B cell (primary cell): ENCODE measurements at regions not wholly inside any gene's neighbourhood (a gene's known extent, or its start where the extent isn't known, plus 50 kb on each side); places are given as distances from the start of the nearest gene placed in this dataset.

Experiments used
- ATAC-seq: fragments of 200-7000 bp; cut with Tn5 transposase; one replicate; pipeline ENCODE4 v1.10.0; 2021; ENCODE audit warnings: low read depth, mild to moderate bottlenecking, moderate number of reproducible peaks, moderate library complexity
- CTCF ChIA-PET: fragments of 350-600 bp; sonication (Branson Sonifier 250); formaldehyde crosslinking; loops from one replicate; lab custom pipeline; 2021; ENCODE audit warnings: antibody characterized with exemption, inconsistent platforms; lab: Charles Lee
- POLR2A ChIA-PET: fragments of 350-600 bp; sonication (Branson Sonifier 250); formaldehyde crosslinking; loops from one replicate; lab custom pipeline; 2021; ENCODE audit warnings: antibody characterized with exemption; lab: Charles Lee
- DNase-seq: peaks from one replicate; pipeline ENCODE4 v3.0.0; 2013
- H2AFZ ChIP-seq: 2 replicates; pipeline ENCODE4 v1.6.1; 2012; ENCODE audit warnings: mild to moderate bottlenecking, low read depth, low read length; ENCODE audit not compliant: insufficient read depth, poor library complexity, severe bottlenecking
- H3K27ac ChIP-seq, 2 donors: 1 replicate in 1 of 2; 2 replicates in 1 of 2; pipeline ENCODE4 v1.5.1; 2012 to 2013; ENCODE audit warnings: low read length in 2 of 2, mild to moderate bottlenecking in 2 of 2, moderate library complexity in 1 of 2
- H3K27me3 ChIP-seq, 4 experiments: fragments of 200-600 bp in 1 of 4; sonication (generic) in 1 of 4; replicated peaks in 1 of 4; 1 replicate in 2 of 4; 2 replicates in 2 of 4; pipeline versions ENCODE4 v1.6.1 to v1.7.0; 2013 to 2016; ENCODE audit warnings: low read length in 3 of 4, mild to moderate bottlenecking in 2 of 4, mixed read lengths in 1 of 4, moderate library complexity in 1 of 4; ENCODE audit not compliant: insufficient read depth in 4 of 4, control insufficient read depth in 3 of 4; ENCODE audit errors: control extremely low read depth in 1 of 4
- H3K36me3 ChIP-seq, 2 experiments: replicated peaks in 1 of 2; 1 replicate in 1 of 2; 2 replicates in 1 of 2; pipeline versions ENCODE4 v1.6.1 to v1.7.1; 2013; ENCODE audit warnings: low read length in 1 of 2; ENCODE audit not compliant: insufficient read depth in 2 of 2, control insufficient read depth in 1 of 2; ENCODE audit errors: control extremely low read depth in 1 of 2, extremely low read depth in 1 of 2
- H3K4me1 ChIP-seq, 2 donors: fragments of 200-600 bp in 1 of 2; sonication (generic) in 1 of 2; 1 replicate in 1 of 2; 2 replicates in 1 of 2; pipeline versions ENCODE4 v1.5.1 to v1.6.1; 2013 to 2017; ENCODE audit warnings: low read length in 2 of 2; ENCODE audit not compliant: control insufficient read depth in 2 of 2, insufficient read depth in 2 of 2
- H3K4me2 ChIP-seq: replicated peaks from 2 replicates; pipeline ENCODE3; 2012; ENCODE audit warnings: mild to moderate bottlenecking, low read depth, low read length; ENCODE audit not compliant: poor library complexity, severe bottlenecking
- H3K4me3 ChIP-seq, 5 experiments: fragments of 200-600 bp in 1 of 5; sonication (generic) in 1 of 5; 1 replicate in 3 of 5; 2 replicates in 2 of 5; pipeline versions ENCODE4 v1.5.1 to v1.7.0; 2011 to 2016; ENCODE audit warnings: low read length in 4 of 5, mild to moderate bottlenecking in 4 of 5, low read depth in 2 of 5, control low read depth in 1 of 5, moderate library complexity in 1 of 5; ENCODE audit not compliant: insufficient read depth in 1 of 5; ENCODE audit errors: control extremely low read depth in 1 of 5, extremely low read depth in 1 of 5
- H3K79me2 ChIP-seq: fragments of 200-600 bp; sonication (generic); one replicate; pipeline ENCODE4 v1.6.0; 2016; ENCODE audit warnings: low read length; ENCODE audit not compliant: control insufficient read depth, insufficient read depth
- H3K9ac ChIP-seq: fragments of 200-600 bp; sonication (generic); 2 replicates; pipeline ENCODE4 v1.6.1; 2017; ENCODE audit warnings: mild to moderate bottlenecking, low read length, moderate library complexity
- H3K9me3 ChIP-seq, 3 donors: one replicate each; pipeline versions ENCODE4 v1.6.1 to v1.7.1; 2013; ENCODE audit warnings: low read length in 2 of 3; ENCODE audit not compliant: control insufficient read depth in 2 of 3, insufficient read depth in 1 of 3; ENCODE audit errors: control extremely low read depth in 1 of 3
- H4K20me1 ChIP-seq: 2 replicates; pipeline ENCODE4 v1.6.0; 2012; ENCODE audit warnings: mild to moderate bottlenecking, low read length; ENCODE audit not compliant: insufficient read depth, control insufficient read depth, poor library complexity, severe bottlenecking
- H3K27ac Mint-ChIP-seq: one replicate; pipeline ENCODE4 v1.8.0; 2021; ENCODE audit warnings: mixed read lengths
- H3K27me3 Mint-ChIP-seq: one replicate; pipeline ENCODE4 v1.8.0; 2021; ENCODE audit warnings: mixed read lengths
- H3K4me1 Mint-ChIP-seq: one replicate; pipeline ENCODE4 v1.8.0; 2021; ENCODE audit warnings: mixed read lengths
- H3K4me3 Mint-ChIP-seq: one replicate; pipeline ENCODE4 v1.8.0; 2021; ENCODE audit warnings: mixed read lengths
- H3K9me3 Mint-ChIP-seq: one replicate; pipeline ENCODE4 v1.8.0; 2022; ENCODE audit warnings: mixed read lengths; ENCODE audit not compliant: insufficient read depth
- CTCF ChIP-seq: fragments of 200-600 bp; IDR thresholded peaks from one replicate; pipeline ENCODE4 v1.8.0; 2022; ENCODE audit warnings: antibody characterized with exemption, mild to moderate bottlenecking
- EZH2 ChIP-seq: IDR thresholded peaks from 2 replicates; pipeline ENCODE4 v1.6.1; 2012; ENCODE audit warnings: borderline replicate concordance, low read depth, mild to moderate bottlenecking, moderate library complexity, low read length; ENCODE audit not compliant: insufficient read depth, poor library complexity, severe bottlenecking
- WGBS: methylation state at CpG from one replicate; pipeline ENCODE4 v1.1.5; 2013; ENCODE audit warnings: missing lambda C conversion rate; ENCODE audit not compliant: insufficient coverage; 5-methylcytosine and 5-hydroxymethylcytosine counted together
- intact Hi-C: fragments of 100-400 bp; cut with micrococcal nuclease; formaldehyde crosslinking; loops from one replicate; pipeline ENCODE4 v1.10.0; 2022

GRCh38 chrY:7936046-7936445 is 1024.5 kb upstream of the AMELY start:
- no peaks in the 10 kb centered on the region for H3K27me3 ChIP-seq
- no peak overlapping the region for H2AFZ ChIP-seq
- no peak overlapping the region for H3K9ac ChIP-seq
- no peaks in the 10 kb centered on the region for H3K4me1 ChIP-seq
- no peak for DNase-seq
- no peak overlapping the region for H3K4me3 ChIP-seq
- intact Hi-C loops = no loop called here
- CTCF ChIA-PET = no interaction called here
- Mint-ChIP-seq H3K9me3 (no peaks in the 10 kb centered on the region), H3K4me1 (no peaks in the 10 kb centered on the region), H3K4me3 (no peak overlapping the region), H3K27ac (no peak overlapping the region), H3K27me3 (no peaks in the 10 kb centered on the region)
- H4K20me1 ChIP-seq = no peaks in the 10 kb centered on the region
- no peak for ATAC-seq
- H3K27ac ChIP-seq = no peak overlapping the region
- no peak for TF ChIP-seq CTCF
- TF ChIP-seq EZH2 = no peak
- no CpG with 5 or more reads among the region's 1 CpG for WGBS
- no peaks in the 10 kb centered on the region for H3K9me3 ChIP-seq
- no peaks in the 10 kb centered on the region for H3K79me2 ChIP-seq
- POLR2A ChIA-PET = no interaction called here
- H3K4me2 ChIP-seq = no peak overlapping the region
- H3K36me3 ChIP-seq = no peaks in the 10 kb centered on the region

GRCh38 chrY:7935606-7936005 is 1024.1 kb upstream of the AMELY start:
- no peaks in the 10 kb centered on the region for H3K4me1 Mint-ChIP-seq
- Histone ChIP-seq H3K27me3 (no peaks in the 10 kb centered on the region), H3K4me3 (no peak overlapping the region), H2AFZ (no peak overlapping the region), H3K36me3 (no peaks in the 10 kb centered on the region), H3K79me2 (no peaks in the 10 kb centered on the region), H3K4me2 (no peak overlapping the region), H3K9ac (no peak overlapping the region), H4K20me1 (no peaks in the 10 kb centered on the region), H3K27ac (no peak overlapping the region), H3K9me3 (no peaks in the 10 kb centered on the region), H3K4me1 (no peaks in the 10 kb centered on the region)
- intact Hi-C loops = no loop called here
- no peaks in the 10 kb centered on the region for H3K9me3 Mint-ChIP-seq
- H3K4me3 Mint-ChIP-seq = no peak overlapping the region
- POLR2A ChIA-PET = no interaction called here
- TF ChIP-seq EZH2 (no peak), CTCF (no peak)
- DNase-seq (no peak), ATAC-seq (no peak)
- WGBS = no CpG with 5 or more reads among the region's 2 CpGs
- CTCF ChIA-PET = no interaction called here
- H3K27me3 Mint-ChIP-seq = no peaks in the 10 kb centered on the region
- H3K27ac Mint-ChIP-seq = no peak overlapping the region
